Thoracic aorta (tissue), 2 donors: ENCODE measurements at regions not wholly inside any gene's neighbourhood (a gene's known extent, or its start where the extent isn't known, plus 50 kb on each side); places are given as distances from the start of the nearest gene placed in this dataset.

Source experiments
- ATAC-seq: fragments of 150-250 bp; one replicate; pipeline ENCODE4 v1.8.0; 2017; ENCODE audit warnings: low read depth; ENCODE audit not compliant: insufficient number of reproducible peaks, low FRiP score
- DNase-seq: peaks from one replicate; pipeline ENCODE4 v3.0.0-alpha.2; 2020; ENCODE audit warnings: low spot score
- H3K27ac ChIP-seq, 2 donors: fragments of 200-600 bp; sonication (generic); 1 replicate in 1 of 2; 2 replicates in 1 of 2; pipeline ENCODE4 v1.5.1; 2016; ENCODE audit warnings: mild to moderate bottlenecking in 2 of 2, moderate library complexity in 2 of 2
- H3K27me3 ChIP-seq: fragments of 200-600 bp; sonication (generic); replicated peaks from 2 replicates; pipeline ENCODE4 v1.6.0; 2016; ENCODE audit warnings: mild to moderate bottlenecking; ENCODE audit not compliant: insufficient read depth
- H3K36me3 ChIP-seq: fragments of 200-600 bp; sonication (generic); one replicate; pipeline ENCODE4 v1.5.1; 2016
- H3K4me1 ChIP-seq, 2 donors: fragments of 200-600 bp; sonication (generic); 1 replicate in 1 of 2; 2 replicates in 1 of 2; pipeline versions ENCODE4 v1.5.1 to v1.6.0; 2016; ENCODE audit warnings: low read depth in 2 of 2, mild to moderate bottlenecking in 1 of 2; ENCODE audit not compliant: control insufficient read depth in 1 of 2
- H3K4me3 ChIP-seq: fragments of 200-600 bp; sonication (generic); 2 replicates; pipeline ENCODE4 v1.5.1; 2016; ENCODE audit warnings: mild to moderate bottlenecking
- H3K9me3 ChIP-seq: fragments of 200-600 bp; sonication (generic); 2 replicates; pipeline ENCODE4 v1.5.1; 2016
- CTCF ChIP-seq: fragments of 200-600 bp; sonication (generic); IDR thresholded peaks from one replicate; pipeline ENCODE4 v1.5.1; 2019; ENCODE audit warnings: antibody characterized with exemption

DNA sequence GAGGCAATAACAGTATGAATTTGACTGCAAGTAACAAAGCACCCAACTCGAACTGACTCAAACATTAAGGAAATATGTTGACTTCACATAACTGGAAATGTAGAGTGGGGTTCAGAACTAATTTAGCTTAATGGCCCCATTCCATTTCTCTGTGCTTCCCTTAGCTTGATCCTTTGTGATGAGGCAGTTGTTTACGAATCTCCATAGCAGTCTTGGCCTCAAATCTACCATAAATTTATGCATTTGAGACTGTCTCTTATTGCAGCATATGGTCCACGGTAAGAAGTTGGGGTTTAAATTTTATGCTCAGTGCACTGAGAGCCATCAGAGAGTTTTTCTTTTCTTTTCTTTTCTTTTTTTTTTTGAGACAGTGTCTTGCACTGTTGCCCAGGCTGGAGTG, 148.7 kb upstream of the POU1F1 start:
- Histone ChIP-seq H3K27ac (no peak overlapping the region), H3K9me3 (no peaks in the 10 kb centered on the region), H3K36me3 (no peaks in the 10 kb centered on the region), H3K27me3 (no peaks in the 10 kb centered on the region), H3K4me1 (no peaks in the 10 kb centered on the region), H3K4me3 (no peak overlapping the region)
- ATAC-seq: no peak
- no peak for TF ChIP-seq CTCF
- DNase-seq: no peak

- Histone ChIP-seq H3K4me3 (no peak overlapping the region), H3K36me3 (no peaks in the 10 kb centered on the region), H3K4me1 (no peaks in the 10 kb centered on the region), H3K27ac (no peak overlapping the region), H3K9me3 (no peaks in the 10 kb centered on the region), H3K27me3 (no peaks in the 10 kb centered on the region)
- ATAC-seq (no peak), DNase-seq (no peak)
- TF ChIP-seq CTCF: no peak
These were observed 147.0 kb upstream of the POU1F1 start for GRCh38 chr3:87423336-87423735.

DNA sequence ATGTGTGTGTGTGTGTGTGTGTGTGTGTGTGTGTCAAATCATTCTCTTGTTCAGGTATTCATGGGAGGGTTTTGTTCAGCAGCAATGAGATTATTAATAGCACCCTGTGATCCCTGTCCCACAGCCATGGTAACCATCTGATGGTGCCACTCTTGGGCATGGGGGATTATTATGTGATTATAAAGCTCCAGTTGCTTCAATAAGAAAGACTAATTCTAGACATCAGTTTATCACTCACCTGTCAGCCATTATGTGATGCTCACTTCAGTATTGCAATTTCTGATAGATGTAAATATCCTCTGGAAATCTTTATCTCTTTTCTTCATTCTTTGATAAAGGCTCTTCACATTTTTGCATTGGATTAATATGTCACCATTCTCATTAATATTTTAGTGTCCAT, 145.9 kb upstream of the POU1F1 start:
- Histone ChIP-seq H3K27ac (no peak overlapping the region), H3K36me3 (no peaks in the 10 kb centered on the region), H3K27me3 (no peaks in the 10 kb centered on the region), H3K9me3 (no peaks in the 10 kb centered on the region), H3K4me3 (no peak overlapping the region), H3K4me1 (no peaks in the 10 kb centered on the region)
- TF ChIP-seq CTCF: no peak
- no peak for DNase-seq
- no peak for ATAC-seq

DNA sequence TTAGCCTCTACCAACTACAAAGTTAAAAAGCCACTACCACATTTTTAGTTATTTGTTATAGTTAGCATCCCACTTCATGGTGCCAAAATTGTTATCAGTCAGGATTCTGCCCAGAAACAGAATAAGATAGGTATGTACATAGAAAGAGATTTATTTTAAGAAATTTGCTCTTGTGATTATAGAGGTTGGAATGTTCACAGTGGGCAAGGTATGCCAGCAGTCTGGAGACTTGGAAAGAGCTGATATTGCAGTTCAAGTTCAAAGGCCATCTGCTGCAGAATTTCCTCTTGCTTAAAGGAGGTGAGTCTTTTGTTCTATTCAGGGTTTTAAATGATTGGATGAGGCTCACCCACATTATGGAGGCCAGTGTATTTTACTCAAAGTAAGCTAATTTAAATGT, 143.8 kb upstream of the POU1F1 start:
- ATAC-seq (no peak), DNase-seq (no peak)
- no peak overlapping the region for H3K4me3 ChIP-seq
- H3K36me3 ChIP-seq: no peaks in the 10 kb centered on the region
- H3K27ac ChIP-seq: no peak overlapping the region
- no peaks in the 10 kb centered on the region for H3K9me3 ChIP-seq
- H3K27me3 ChIP-seq: no peaks in the 10 kb centered on the region
- no peaks in the 10 kb centered on the region for H3K4me1 ChIP-seq
- no peak for TF ChIP-seq CTCF

DNA sequence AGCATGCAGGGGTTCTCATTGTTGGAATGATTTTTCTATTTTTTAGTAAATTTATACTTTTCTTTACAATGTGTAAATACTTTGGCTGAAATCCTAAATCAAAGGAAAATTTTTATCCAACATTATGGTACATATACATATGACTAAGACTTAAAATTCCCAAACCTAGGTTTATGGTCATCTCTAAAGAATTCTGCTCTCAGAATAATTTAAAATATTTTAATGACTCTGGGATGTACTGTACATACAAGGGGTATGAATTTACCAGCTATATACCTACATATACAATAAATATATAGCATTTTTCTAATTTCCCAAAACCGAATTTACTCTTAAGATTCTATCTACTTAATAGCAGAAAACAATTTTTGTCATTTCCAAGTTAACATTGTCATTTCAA, 137.9 kb upstream of the POU1F1 start:
- H3K4me1 ChIP-seq: no peaks in the 10 kb centered on the region
- ATAC-seq (no peak), DNase-seq (no peak)
- H3K9me3 ChIP-seq: no peaks in the 10 kb centered on the region
- TF ChIP-seq CTCF: no peak
- no peaks in the 10 kb centered on the region for H3K36me3 ChIP-seq
- H3K27me3 ChIP-seq: no peaks in the 10 kb centered on the region
- H3K27ac ChIP-seq: no peak overlapping the region
- no peak overlapping the region for H3K4me3 ChIP-seq
